SK-N-SH (cell line): ENCODE measurements at regions not wholly inside any gene's neighbourhood (a gene's known extent, or its start where the extent isn't known, plus 50 kb on each side); places are given as distances from the start of the nearest gene placed in this dataset.

Source experiments
- CTCF ChIA-PET: fragments of 300-600, 350-600 bp; formaldehyde crosslinking; extraction: SDS; loops from one replicate; lab custom pipeline; 2021; lab: Yijun Ruan, JAX
- POLR2A ChIA-PET: fragments of 350-600 bp; sonication (Branson Sonifier 250); formaldehyde crosslinking; extraction: SDS; loops from one replicate; lab custom pipeline; 2020; ENCODE audit warnings: antibody characterized with exemption, inconsistent platforms; lab: Yijun Ruan, JAX
- DNase-seq: peaks from one replicate; pipeline ENCODE4 v3.0.0; 2012
- H2AFZ ChIP-seq: fragments of 200-600 bp; sonication (generic); 2 replicates; pipeline ENCODE4 v1.8.1; 2016; ENCODE audit warnings: antibody characterized with exemption, mild to moderate bottlenecking, low read depth
- H3F3A ChIP-seq: fragments of 200-600 bp; sonication (generic); replicated peaks from 2 replicates; pipeline ENCODE3; 2016; ENCODE audit warnings: antibody characterized with exemption, mild to moderate bottlenecking; ENCODE audit not compliant: insufficient read depth
- H3K27ac ChIP-seq, 2 experiments: fragments of 200-500 bp in 1 of 2; fragments of 200-600 bp in 1 of 2; sonication (Bioruptor generic) in 1 of 2; sonication (generic), shearing (Covaris generic) in 1 of 2; 2 replicates each; pipeline versions ENCODE4 v1.5.1 to v1.6.1; 2014 to 2016; ENCODE audit warnings: low read depth in 2 of 2, inconsistent platforms in 1 of 2, low read length in 1 of 2, mild to moderate bottlenecking in 1 of 2, mixed read lengths in 1 of 2
- H3K27me3 ChIP-seq: fragments of 200-600 bp; sonication (generic), shearing (Covaris generic); 2 replicates; pipeline ENCODE4 v1.6.1; 2016; ENCODE audit warnings: mixed run types; ENCODE audit not compliant: insufficient read depth
- H3K36me3 ChIP-seq, 2 experiments: fragments of 200-500 bp in 1 of 2; fragments of 200-600 bp in 1 of 2; sonication (Bioruptor generic) in 1 of 2; sonication (generic) in 1 of 2; replicated peaks in 1 of 2; 2 replicates each; pipeline versions ENCODE3 to v1.5.1; 2014 to 2016; ENCODE audit warnings: low read length in 1 of 2, mild to moderate bottlenecking in 1 of 2; ENCODE audit not compliant: insufficient read depth in 2 of 2, control insufficient read depth in 1 of 2
- H3K4me1 ChIP-seq, 2 experiments: fragments of 200-500 bp in 1 of 2; fragments of 200-600 bp in 1 of 2; sonication (Bioruptor generic) in 1 of 2; sonication (generic), shearing (Covaris generic) in 1 of 2; 2 replicates each; pipeline versions ENCODE4 v1.5.1 to v1.6.1; 2014 to 2016; ENCODE audit warnings: low read depth in 1 of 2, low read length in 1 of 2, mixed run types in 1 of 2; ENCODE audit not compliant: insufficient read depth in 2 of 2, control insufficient read depth in 1 of 2
- H3K4me2 ChIP-seq: fragments of 200-600 bp; sonication (generic), shearing (Covaris generic); 2 replicates; pipeline ENCODE4 v1.6.1; 2017; ENCODE audit warnings: mixed run types
- H3K4me3 ChIP-seq, 2 experiments: fragments of 200-500 bp in 1 of 2; fragments of 200-600 bp in 1 of 2; sonication (Bioruptor generic) in 1 of 2; sonication (generic), shearing (Covaris generic) in 1 of 2; 2 replicates each; pipeline versions ENCODE4 v1.5.1 to v1.8.1; 2014 to 2016; ENCODE audit warnings: low read depth in 2 of 2, inconsistent platforms in 1 of 2, low read length in 1 of 2, mild to moderate bottlenecking in 1 of 2, mixed read lengths in 1 of 2, moderate library complexity in 1 of 2
- H3K79me2 ChIP-seq: fragments of 200-600 bp; sonication (generic); 2 replicates; pipeline ENCODE4 v1.8.1; 2017; ENCODE audit warnings: mild to moderate bottlenecking; ENCODE audit not compliant: insufficient read depth
- H3K9ac ChIP-seq: fragments of 200-600 bp; sonication (generic); 2 replicates; pipeline ENCODE4 v1.6.1; 2017; ENCODE audit warnings: mixed run types
- H3K9me2 ChIP-seq: fragments of 200-600 bp; sonication (generic); 2 replicates; pipeline ENCODE4 v1.6.1; 2017; ENCODE audit warnings: mixed run types
- H3K9me3 ChIP-seq: fragments of 200-600 bp; sonication (generic); 2 replicates; pipeline ENCODE4 v1.6.1; 2017; ENCODE audit warnings: mixed run types, mild to moderate bottlenecking, moderate library complexity
- H4K20me1 ChIP-seq: fragments of 200-600 bp; sonication (generic); 2 replicates; pipeline ENCODE4 v1.6.1; 2017; ENCODE audit warnings: mild to moderate bottlenecking, mixed run types; ENCODE audit not compliant: insufficient read depth
- GABPA ChIP-seq: IDR thresholded peaks from 2 replicates; pipeline ENCODE4 v1.4.0; 2012; ENCODE audit warnings: low read depth, mild to moderate bottlenecking
- JUND ChIP-seq: IDR thresholded peaks from 2 replicates; pipeline ENCODE4 v1.4.0; 2012
- MXI1 ChIP-seq: IDR thresholded peaks from 2 replicates; pipeline ENCODE4 v1.6.1; 2012; ENCODE audit warnings: mild to moderate bottlenecking, low read depth, low read length, improper control_type of control experiment
- NFIC ChIP-seq: IDR thresholded peaks from 2 replicates; pipeline ENCODE4 v1.4.0; 2012; ENCODE audit warnings: borderline replicate concordance
- RAD21 ChIP-seq: IDR thresholded peaks from 2 replicates; pipeline ENCODE4 v1.6.1; 2012; ENCODE audit warnings: mild to moderate bottlenecking, low read length
- RFX5 ChIP-seq: IDR thresholded peaks from 2 replicates; pipeline ENCODE4 v1.6.1; 2012; ENCODE audit warnings: mild to moderate bottlenecking, improper control_type of control experiment, low read length
- SIN3A ChIP-seq: IDR thresholded peaks from 2 replicates; pipeline ENCODE4 v1.6.1; 2012; ENCODE audit warnings: low read depth, mild to moderate bottlenecking, low read length, moderate library complexity, borderline replicate concordance
- SMC3 ChIP-seq: IDR thresholded peaks from 2 replicates; pipeline ENCODE4 v1.6.1; 2012; ENCODE audit warnings: low read depth, low read length, improper control_type of control experiment
- TAF1 ChIP-seq: IDR thresholded peaks from 2 replicates; pipeline ENCODE4 v1.6.1; 2012; ENCODE audit warnings: low read depth, mild to moderate bottlenecking, low read length, moderate library complexity, borderline replicate concordance
- TCF12 ChIP-seq: IDR thresholded peaks from 2 replicates; pipeline ENCODE4 v1.4.0; 2012
- TEAD4 ChIP-seq: IDR thresholded peaks from 2 replicates; pipeline ENCODE4 v1.4.0; 2012; ENCODE audit warnings: mild to moderate bottlenecking, borderline replicate concordance; ENCODE audit not compliant: insufficient read depth
- WGBS: methylation state at CpG from one replicate; pipeline ENCODE4 v1.1.6; 2017; ENCODE audit warnings: low lambda C conversion rate; 5-methylcytosine and 5-hydroxymethylcytosine counted together
- TF ChIP-seq, protein P1 (sequence below): IDR thresholded peaks from 2 replicates; pipeline ENCODE4; 2012
- TF ChIP-seq, protein P2 (sequence below): IDR thresholded peaks from 2 replicates; pipeline ENCODE4 v1.4.0; 2012; ENCODE audit warnings: low read depth, borderline replicate concordance

DNA sequence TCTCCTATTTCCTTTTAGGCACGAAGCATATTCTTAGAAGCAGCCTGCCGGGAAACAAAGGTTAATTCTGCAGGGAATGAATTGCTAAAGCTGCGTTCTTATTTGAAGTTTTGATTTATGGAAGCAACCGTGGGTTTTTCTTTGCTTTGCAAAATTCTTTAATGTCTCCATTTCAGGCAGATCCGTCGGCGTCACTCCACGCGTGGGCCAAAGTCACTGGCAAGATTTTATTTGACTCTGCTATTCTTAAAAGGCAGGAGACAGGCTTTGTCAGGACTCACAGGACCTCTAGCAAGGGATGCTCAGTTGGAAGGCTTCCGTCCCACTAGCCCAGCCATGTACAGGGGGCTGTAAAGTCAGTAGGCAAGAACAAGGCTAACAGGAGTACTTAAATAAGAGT is 387.3 kb upstream of the XYLT1 start:
- no peak overlapping the region; a peak in 1 of 4 replicates for H3K27ac ChIP-seq
- H3K36me3 ChIP-seq = no peaks in the 10 kb centered on the region
- TF ChIP-seq, protein P1, sequence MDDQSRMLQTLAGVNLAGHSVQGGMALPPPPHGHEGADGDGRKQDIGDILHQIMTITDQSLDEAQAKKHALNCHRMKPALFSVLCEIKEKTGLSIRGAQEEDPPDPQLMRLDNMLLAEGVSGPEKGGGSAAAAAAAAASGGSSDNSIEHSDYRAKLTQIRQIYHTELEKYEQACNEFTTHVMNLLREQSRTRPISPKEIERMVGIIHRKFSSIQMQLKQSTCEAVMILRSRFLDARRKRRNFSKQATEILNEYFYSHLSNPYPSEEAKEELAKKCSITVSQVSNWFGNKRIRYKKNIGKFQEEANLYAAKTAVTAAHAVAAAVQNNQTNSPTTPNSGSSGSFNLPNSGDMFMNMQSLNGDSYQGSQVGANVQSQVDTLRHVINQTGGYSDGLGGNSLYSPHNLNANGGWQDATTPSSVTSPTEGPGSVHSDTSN = no peak
- no peaks in the 10 kb centered on the region for H3K4me1 ChIP-seq
- H3K9me2 ChIP-seq = no peaks in the 10 kb centered on the region
- no peaks in the 10 kb centered on the region for H3F3A ChIP-seq
- ChIA-PET POLR2A (no interaction called here), CTCF (interaction anchor here (1.0 to 1.1 kb wide), 2 partner anchors 9 to 44 kb away, joined by 3 read pairs; no protein-coding TSS in a partner anchor)
- no peak overlapping the region for H3K9ac ChIP-seq
- H3K27me3 ChIP-seq = no peaks in the 10 kb centered on the region
- H3K4me3 ChIP-seq = no peak overlapping the region
- WGBS = 76% methylated on average over 10 of the region's 10 CpGs
- H4K20me1 ChIP-seq = no peaks in the 10 kb centered on the region
- H3K4me2 ChIP-seq = no peak overlapping the region
- H2AFZ ChIP-seq = no peak overlapping the region
- H3K9me3 ChIP-seq = no peaks in the 10 kb centered on the region
- no peaks in the 10 kb centered on the region for H3K79me2 ChIP-seq
- no peak for DNase-seq

- no peaks in the 10 kb centered on the region for H3K9me2 ChIP-seq
- WGBS = 66% methylated on average over 5 of the region's 5 CpGs
- H3F3A ChIP-seq = no peaks in the 10 kb centered on the region
- no peak overlapping the region for H3K4me3 ChIP-seq
- DNase-seq = no peak
- CTCF ChIA-PET = no interaction called here
- no peak for TF ChIP-seq RFX5
- H3K79me2 ChIP-seq = no peaks in the 10 kb centered on the region
- no peaks in the 10 kb centered on the region for H4K20me1 ChIP-seq
- H3K4me1 ChIP-seq = peaks cover 0 to 8% of the 10 kb centered on the region in 2 experiments; a peak in 1 of 4 replicates
- no peaks in the 10 kb centered on the region for H3K9me3 ChIP-seq
- H3K4me2 ChIP-seq = no peak overlapping the region
- POLR2A ChIA-PET = no interaction called here
- H3K27me3 ChIP-seq = no peaks in the 10 kb centered on the region
- no peak overlapping the region for H2AFZ ChIP-seq
- no peak overlapping the region for H3K9ac ChIP-seq
- H3K27ac ChIP-seq = no peak overlapping the region
- no peaks in the 10 kb centered on the region for H3K36me3 ChIP-seq
Measured at GRCh38 chr16:17853958-17854357, 383.2 kb upstream of the XYLT1 start.

DNA sequence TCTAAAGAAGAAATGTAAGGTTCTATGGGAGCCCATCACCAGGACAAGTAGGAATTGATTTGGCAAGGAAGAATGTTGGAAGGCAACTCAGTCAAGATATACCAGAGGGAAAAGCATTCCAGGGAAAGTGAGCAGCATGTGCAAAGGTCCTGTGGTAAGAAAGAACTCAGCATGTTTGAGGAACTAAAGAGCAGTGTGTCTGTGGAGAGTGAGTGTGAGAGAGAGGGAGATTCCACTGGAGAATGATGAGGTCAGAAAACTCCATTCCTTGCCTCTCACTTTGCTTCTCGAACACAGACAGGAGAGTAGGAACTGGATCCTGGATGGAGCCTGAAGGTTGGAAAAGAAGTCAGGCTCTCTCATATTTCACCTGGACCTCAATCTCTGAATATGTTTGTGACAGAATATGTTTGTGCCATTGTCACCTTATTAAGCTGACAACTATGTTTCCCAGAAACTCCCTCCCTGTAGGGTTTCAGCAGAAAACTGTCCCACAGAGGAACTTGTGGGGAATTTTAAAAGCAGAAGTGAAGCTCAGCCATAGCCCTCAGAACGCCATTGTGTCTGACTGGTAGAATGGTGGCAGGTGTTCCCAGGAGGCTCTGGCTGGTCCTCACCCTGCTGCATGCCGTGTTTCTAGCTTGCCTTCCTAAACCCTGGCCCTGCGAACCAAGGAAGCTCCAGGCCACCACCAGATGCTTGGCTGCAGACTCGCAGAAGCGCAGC is 382.4 kb upstream of the XYLT1 start:
- TF ChIP-seq, protein P1 = no peak
- no peak for TF ChIP-seq TAF1
- no peak for TF ChIP-seq RFX5
- no peak for TF ChIP-seq JUND
- no peak for TF ChIP-seq MXI1
- TF ChIP-seq RAD21 = no peak
- no peak for TF ChIP-seq GABPA
- no peak for TF ChIP-seq TCF12
- no peak for TF ChIP-seq NFIC
- TF ChIP-seq, protein P2, sequence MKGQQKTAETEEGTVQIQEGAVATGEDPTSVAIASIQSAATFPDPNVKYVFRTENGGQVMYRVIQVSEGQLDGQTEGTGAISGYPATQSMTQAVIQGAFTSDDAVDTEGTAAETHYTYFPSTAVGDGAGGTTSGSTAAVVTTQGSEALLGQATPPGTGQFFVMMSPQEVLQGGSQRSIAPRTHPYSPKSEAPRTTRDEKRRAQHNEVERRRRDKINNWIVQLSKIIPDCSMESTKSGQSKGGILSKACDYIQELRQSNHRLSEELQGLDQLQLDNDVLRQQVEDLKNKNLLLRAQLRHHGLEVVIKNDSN = no peak
- no peak for TF ChIP-seq SMC3
- no peak for TF ChIP-seq TEAD4
- TF ChIP-seq SIN3A = no peak
- Histone ChIP-seq H3K27ac (no peak overlapping the region), H3K9me2 (no peaks in the 10 kb centered on the region), H3K9ac (no peak overlapping the region), H3K4me3 (no peak overlapping the region), H4K20me1 (no peaks in the 10 kb centered on the region), H3K4me1 (peaks cover 0 to 11% of the 10 kb centered on the region in 2 experiments; a peak in 1 of 4 replicates), H3K4me2 (no peak overlapping the region), H3K36me3 (no peaks in the 10 kb centered on the region), H3F3A (no peaks in the 10 kb centered on the region), H2AFZ (no peak overlapping the region), H3K27me3 (no peaks in the 10 kb centered on the region), H3K9me3 (no peaks in the 10 kb centered on the region), H3K79me2 (no peaks in the 10 kb centered on the region)
- WGBS = 73% methylated on average over 5 of the region's 6 CpGs
- CTCF ChIA-PET = no interaction called here
- POLR2A ChIA-PET = no interaction called here
- no peak for DNase-seq
